IPS-15b (cell line): ENCODE measurements at regions not wholly inside any gene's neighbourhood (a gene's known extent, or its start where the extent isn't known, plus 50 kb on each side); places are given as distances from the start of the nearest gene placed in this dataset.
"Not testable (repeated sequence)": the region's sequence is repeated elsewhere in the genome, so short reads cannot be mapped to it uniquely, and the experiment has no call there.

Experiments
- H3K27me3 ChIP-seq: one replicate; pipeline ENCODE4 v1.6.1; 2013; ENCODE audit warnings: low read length; ENCODE audit not compliant: control insufficient read depth, insufficient read depth
- H3K36me3 ChIP-seq: one replicate; pipeline ENCODE4 v1.6.1; 2013; ENCODE audit warnings: low read length; ENCODE audit not compliant: control insufficient read depth, insufficient read depth
- H3K4me1 ChIP-seq: one replicate; pipeline ENCODE4 v1.6.1; 2013; ENCODE audit warnings: mild to moderate bottlenecking, low read length; ENCODE audit not compliant: control insufficient read depth, insufficient read depth
- H3K4me3 ChIP-seq: one replicate; pipeline ENCODE4 v1.5.1; 2013; ENCODE audit warnings: low read depth, low read length
- H3K9ac ChIP-seq: one replicate; pipeline ENCODE4 v1.6.1; 2013; ENCODE audit warnings: low read depth, mild to moderate bottlenecking, low read length
- H3K9me3 ChIP-seq: one replicate; pipeline ENCODE4 v1.6.1; 2013; ENCODE audit warnings: mild to moderate bottlenecking, low read length; ENCODE audit not compliant: control insufficient read depth, insufficient read depth

- H3K4me3 ChIP-seq: no peak overlapping the region
- H3K27me3 ChIP-seq: no peaks in the 10 kb centered on the region
- H3K9ac ChIP-seq: no peak overlapping the region
- H3K4me1 ChIP-seq: peaks cover 8% of the 10 kb centered on the region
- H3K36me3 ChIP-seq: no peaks in the 10 kb centered on the region
- H3K9me3 ChIP-seq: no peaks in the 10 kb centered on the region
These were observed 136.3 kb upstream of the ANK3 start for GRCh38 chr10:60525716-60526585.

DNA sequence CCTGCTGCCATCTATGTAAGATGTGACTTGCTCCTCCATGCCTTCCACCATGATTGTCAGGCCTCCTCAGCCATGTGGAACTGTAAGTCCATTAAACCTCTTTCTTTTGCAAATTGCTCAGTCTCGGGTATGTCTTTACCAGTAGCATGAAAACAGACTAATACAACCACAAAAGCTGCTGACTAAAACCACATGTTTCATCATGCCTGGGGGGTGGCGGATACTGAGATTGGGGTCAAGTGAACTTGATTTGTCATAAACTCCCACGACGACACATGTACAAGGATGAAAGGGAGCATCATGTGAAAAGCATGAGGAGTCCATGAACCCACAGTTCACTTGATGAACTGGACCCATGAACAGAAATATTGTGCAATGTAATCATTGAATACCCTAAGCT, 134.9 kb upstream of the ANK3 start:
- Histone ChIP-seq H3K9me3 (no peaks in the 10 kb centered on the region), H3K27me3 (no peaks in the 10 kb centered on the region), H3K9ac (no peak overlapping the region), H3K4me1 (peaks cover 8% of the 10 kb centered on the region), H3K36me3 (no peaks in the 10 kb centered on the region), H3K4me3 (no peak overlapping the region)

DNA sequence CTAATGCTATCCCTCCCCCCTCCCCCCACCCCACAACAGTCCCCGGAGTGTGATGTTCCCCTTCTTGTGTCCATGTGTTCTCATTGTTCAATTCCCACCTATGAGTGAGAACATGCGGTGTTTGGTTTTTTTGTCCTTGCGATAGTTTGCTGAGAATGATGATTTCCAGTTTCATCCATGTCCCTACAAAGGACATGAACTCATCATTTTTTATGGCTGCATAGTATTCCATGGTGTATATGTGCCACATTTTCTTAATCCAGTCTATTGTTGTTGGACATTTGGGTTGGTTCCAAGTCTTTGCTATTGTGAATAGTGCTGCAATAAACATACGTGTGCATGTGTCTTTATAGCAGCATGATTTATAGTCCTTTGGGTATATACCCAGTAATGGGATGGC, 133.7 kb upstream of the ANK3 start:
- H3K36me3 ChIP-seq, H3K9ac ChIP-seq, H3K9me3 ChIP-seq, H3K4me3 ChIP-seq, H3K4me1 ChIP-seq, H3K27me3 ChIP-seq: not testable (repeated sequence)

DNA sequence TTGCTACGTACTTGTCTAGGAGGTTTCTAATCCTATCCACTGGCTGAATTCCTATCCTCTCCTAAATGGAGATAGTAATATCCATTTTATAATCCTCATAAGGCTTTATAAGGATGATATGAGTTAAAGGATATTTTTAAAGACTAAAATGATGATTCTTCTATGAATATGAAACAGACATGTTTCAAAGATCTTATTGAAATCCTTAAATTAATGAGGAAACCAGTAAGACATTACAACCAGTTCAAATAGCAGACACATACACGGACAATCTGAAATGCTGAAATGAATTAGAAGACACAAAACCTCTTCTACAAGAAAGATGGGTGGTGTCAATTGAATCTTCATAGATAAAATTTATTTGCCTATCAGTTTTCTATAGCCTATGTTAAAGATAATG, 132.9 kb upstream of the ANK3 start:
- H3K9me3 ChIP-seq: no peaks in the 10 kb centered on the region
- peaks cover 8% of the 10 kb centered on the region for H3K4me1 ChIP-seq
- no peak overlapping the region for H3K4me3 ChIP-seq
- H3K9ac ChIP-seq: no peak overlapping the region
- H3K27me3 ChIP-seq: no peaks in the 10 kb centered on the region
- no peaks in the 10 kb centered on the region for H3K36me3 ChIP-seq

DNA sequence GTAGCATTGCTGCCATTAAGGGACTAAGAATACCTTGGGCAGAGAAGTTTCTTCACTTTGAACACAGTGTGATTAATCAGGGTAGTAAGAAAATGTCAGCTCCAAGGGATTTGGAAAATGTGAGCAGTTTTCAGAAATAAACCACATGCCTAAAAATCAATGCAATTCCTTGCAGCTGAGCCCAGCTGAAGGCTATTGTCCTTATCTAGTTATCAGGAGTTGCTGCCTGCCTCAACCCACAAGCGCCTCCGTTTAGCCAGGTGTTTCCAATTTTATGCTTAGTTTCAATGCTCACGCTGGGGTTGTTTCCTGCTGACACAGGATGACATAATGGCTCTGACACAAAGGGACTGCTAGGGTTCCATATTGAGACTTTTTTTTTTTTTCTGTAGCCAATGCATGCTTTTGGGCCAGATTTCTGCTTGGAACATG, 132.3 kb upstream of the ANK3 start:
- no peaks in the 10 kb centered on the region for H3K36me3 ChIP-seq
- no peak overlapping the region for H3K4me3 ChIP-seq
- peak overlapping the region; percentile 28 for H3K9ac ChIP-seq
- no peaks in the 10 kb centered on the region for H3K9me3 ChIP-seq
- no peaks in the 10 kb centered on the region for H3K27me3 ChIP-seq
- H3K4me1 ChIP-seq: peaks cover 8% of the 10 kb centered on the region

GRCh38 chr10:60518745-60519144, 129.1 kb upstream of the ANK3 start:
- H3K4me3 ChIP-seq: no peak overlapping the region
- peaks cover 8% of the 10 kb centered on the region for H3K4me1 ChIP-seq
- H3K9ac ChIP-seq: no peak overlapping the region
- H3K9me3 ChIP-seq: no peaks in the 10 kb centered on the region
- H3K27me3 ChIP-seq: no peaks in the 10 kb centered on the region
- no peaks in the 10 kb centered on the region for H3K36me3 ChIP-seq

- Histone ChIP-seq H3K27me3 (no peaks in the 10 kb centered on the region), H3K4me3 (no peak overlapping the region), H3K9me3 (no peaks in the 10 kb centered on the region), H3K9ac (no peak overlapping the region), H3K36me3 (no peaks in the 10 kb centered on the region), H3K4me1 (peaks cover 8% of the 10 kb centered on the region)
These were observed 128.1 kb upstream of the ANK3 start for GRCh38 chr10:60517805-60518204.

DNA sequence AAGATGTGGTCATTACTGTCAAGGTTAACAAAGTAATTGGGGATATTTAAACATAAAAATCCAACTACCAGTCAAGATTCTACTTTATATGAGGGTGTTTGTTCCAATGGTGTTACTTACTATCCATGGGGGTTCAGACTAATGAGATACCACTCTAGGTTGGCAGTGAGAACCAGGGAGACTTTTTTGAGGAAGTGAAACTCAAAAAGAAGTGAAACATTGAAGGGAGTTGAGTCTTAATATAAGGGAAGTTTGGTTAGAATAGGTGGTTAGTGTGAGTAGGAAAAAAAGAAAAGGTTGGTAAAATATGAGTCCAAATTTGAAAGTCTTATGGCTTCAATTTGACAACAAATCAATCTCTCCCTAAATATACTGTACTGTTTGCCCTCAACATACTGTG, 123.6 kb upstream of the ANK3 start:
- H3K36me3 ChIP-seq: no peaks in the 10 kb centered on the region
- no peaks in the 10 kb centered on the region for H3K4me1 ChIP-seq

GRCh38 chr10:60511477-60512229, 122.0 kb upstream of the ANK3 start:
- Histone ChIP-seq H3K36me3 (no peaks in the 10 kb centered on the region), H3K27me3 (no peaks in the 10 kb centered on the region), H3K9ac (no peak overlapping the region), H3K4me1 (no peaks in the 10 kb centered on the region), H3K9me3 (no peaks in the 10 kb centered on the region), H3K4me3 (no peak overlapping the region)

More for the DNA sequence above, 123.6 kb upstream of the ANK3 start:
- Histone ChIP-seq H3K9me3 (no peaks in the 10 kb centered on the region), H3K27me3 (no peaks in the 10 kb centered on the region), H3K9ac (no peak overlapping the region), H3K4me3 (no peak overlapping the region)

GRCh38 chr10:60508831-60509230, 119.2 kb upstream of the ANK3 start:
- H3K4me1 ChIP-seq: no peaks in the 10 kb centered on the region
- H3K27me3 ChIP-seq: no peaks in the 10 kb centered on the region
- H3K9me3 ChIP-seq: no peaks in the 10 kb centered on the region

DNA sequence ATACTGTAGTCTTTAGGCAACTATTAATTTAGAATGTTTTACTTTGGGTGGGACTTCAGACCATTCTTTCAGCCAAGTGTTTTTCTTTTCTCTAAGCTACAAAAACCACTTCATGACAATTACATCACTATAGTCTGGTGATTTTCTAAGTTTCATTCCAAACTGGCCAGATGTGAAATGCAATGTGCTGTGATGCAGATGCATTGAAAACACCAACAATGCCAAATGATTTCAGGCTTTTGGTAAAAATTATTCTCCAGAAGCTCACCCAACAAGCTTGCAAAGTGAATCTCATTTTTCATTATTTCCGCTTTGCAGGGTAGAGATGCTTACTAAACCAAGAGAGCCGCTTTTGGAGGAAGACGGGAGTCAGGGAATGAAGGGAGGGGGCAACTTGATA, 118.4 kb upstream of the ANK3 start:
- no peaks in the 10 kb centered on the region for H3K4me1 ChIP-seq
- no peak overlapping the region for H3K9ac ChIP-seq
- no peaks in the 10 kb centered on the region for H3K9me3 ChIP-seq
- H3K36me3 ChIP-seq: no peaks in the 10 kb centered on the region
- H3K4me3 ChIP-seq: no peak overlapping the region
- no peaks in the 10 kb centered on the region for H3K27me3 ChIP-seq

More at GRCh38 chr10:60508831-60509230, 119.2 kb upstream of the ANK3 start:
- Histone ChIP-seq H3K4me3 (no peak overlapping the region), H3K9ac (no peak overlapping the region), H3K36me3 (no peaks in the 10 kb centered on the region)

DNA sequence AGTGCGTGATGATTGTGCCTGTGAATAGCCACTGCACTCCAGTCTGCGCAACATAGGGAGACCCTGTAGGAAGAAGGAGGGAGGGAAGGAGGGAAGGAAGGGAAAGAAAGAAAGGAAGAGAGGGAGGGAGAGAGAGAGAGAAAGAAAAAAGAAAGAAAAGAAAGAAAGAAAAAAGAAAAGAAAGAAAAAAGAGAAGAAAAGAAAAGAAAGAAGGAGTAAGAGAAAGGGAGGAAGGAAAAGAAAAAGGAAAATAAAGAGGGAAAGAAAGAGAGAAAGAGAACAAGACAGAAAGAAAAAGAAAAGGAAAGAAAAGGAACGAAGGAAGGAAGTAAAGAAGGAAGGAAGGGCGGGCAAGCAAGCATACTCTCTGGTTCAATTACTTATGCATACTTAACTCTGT, 112.9 kb upstream of the ANK3 start:
- no peak overlapping the region for H3K9ac ChIP-seq
- H3K4me1 ChIP-seq: no peaks in the 10 kb centered on the region
- no peaks in the 10 kb centered on the region for H3K36me3 ChIP-seq
- H3K27me3 ChIP-seq: no peaks in the 10 kb centered on the region
- H3K4me3 ChIP-seq: no peak overlapping the region
- no peaks in the 10 kb centered on the region for H3K9me3 ChIP-seq
